Chondrocyte (in vitro differentiated cells): ENCODE measurements at regions not wholly inside any gene's neighbourhood (a gene's known extent, or its start where the extent isn't known, plus 50 kb on each side); places are given as distances from the start of the nearest gene placed in this dataset.

Experiments used
- DNase-seq: peaks from one replicate; pipeline ENCODE4 v3.0.0; 2021; ENCODE audit warnings: mixed read lengths, low spot score
- H3K27ac Mint-ChIP-seq: one replicate; pipeline ENCODE4 v1.8.0; 2021; ENCODE audit warnings: mild to moderate bottlenecking, moderate library complexity, mixed read lengths; ENCODE audit not compliant: unreplicated experiment
- H3K27me3 Mint-ChIP-seq: 2 replicates; pipeline ENCODE4 v1.8.0; 2021; ENCODE audit warnings: low read depth, mixed read lengths
- H3K36me3 Mint-ChIP-seq: 2 replicates; pipeline ENCODE4 v1.8.0; 2021; ENCODE audit warnings: low read depth, mixed read lengths
- H3K4me1 Mint-ChIP-seq: 2 replicates; pipeline ENCODE4 v1.8.0; 2021; ENCODE audit warnings: low read depth, mild to moderate bottlenecking, mixed read lengths
- H3K4me3 Mint-ChIP-seq: one replicate; pipeline ENCODE4 v1.8.0; 2021; ENCODE audit warnings: mild to moderate bottlenecking, moderate library complexity, mixed read lengths; ENCODE audit not compliant: unreplicated experiment
- H3K9me3 Mint-ChIP-seq: 2 replicates; pipeline ENCODE4 v1.8.0; 2021; ENCODE audit warnings: low read depth, mixed read lengths
- CTCF ChIP-seq: fragments of 200-600 bp; sonication (generic); IDR thresholded peaks from 2 replicates; pipeline ENCODE4 v1.5.0; 2021; ENCODE audit warnings: antibody characterized with exemption, mild to moderate bottlenecking, moderate library complexity

DNA sequence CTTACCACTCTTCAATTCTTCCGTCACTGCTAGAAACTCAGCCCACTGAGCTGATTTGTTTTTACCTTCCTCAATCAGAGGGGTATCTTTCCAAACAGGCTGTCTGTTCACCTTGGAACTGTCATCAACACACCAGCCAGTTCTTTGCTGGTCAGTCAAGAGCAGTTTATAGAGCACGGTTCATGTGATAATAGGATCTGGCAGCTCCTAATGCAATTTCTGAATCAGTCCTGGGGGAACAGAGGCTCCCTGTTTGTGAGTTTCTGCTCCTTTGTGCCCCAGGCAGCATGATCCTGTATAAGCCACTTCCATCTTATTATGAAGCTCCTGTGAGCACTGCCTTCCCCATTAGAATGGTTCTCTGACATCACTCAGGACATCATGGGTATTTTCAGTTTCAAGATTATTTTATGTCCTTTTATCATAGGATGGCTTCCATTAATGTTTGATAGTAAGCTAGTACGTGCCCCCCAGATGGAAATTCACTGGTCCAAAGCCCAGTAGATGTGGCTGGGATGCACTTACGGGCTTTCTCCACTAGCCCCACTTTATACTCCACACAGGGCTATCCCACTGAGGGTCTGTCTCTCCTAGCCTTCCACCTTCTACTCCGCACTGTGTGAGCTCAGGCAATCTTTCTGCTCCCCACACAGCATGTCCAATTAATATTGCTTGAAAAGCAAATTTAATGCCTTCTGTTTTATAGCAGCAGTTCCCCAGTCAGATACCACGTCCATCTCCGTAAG, 85.5 kb upstream of the SPIN1 start:
- Mint-ChIP-seq H3K4me1 (peaks cover 3% of the 10 kb centered on the region), H3K36me3 (no peaks in the 10 kb centered on the region), H3K27ac (no peak overlapping the region), H3K9me3 (no peaks in the 10 kb centered on the region), H3K4me3 (no peak overlapping the region), H3K27me3 (peaks cover 16% of the 10 kb centered on the region)
- TF ChIP-seq CTCF, result no peak
- DNase-seq, result no peak

DNA sequence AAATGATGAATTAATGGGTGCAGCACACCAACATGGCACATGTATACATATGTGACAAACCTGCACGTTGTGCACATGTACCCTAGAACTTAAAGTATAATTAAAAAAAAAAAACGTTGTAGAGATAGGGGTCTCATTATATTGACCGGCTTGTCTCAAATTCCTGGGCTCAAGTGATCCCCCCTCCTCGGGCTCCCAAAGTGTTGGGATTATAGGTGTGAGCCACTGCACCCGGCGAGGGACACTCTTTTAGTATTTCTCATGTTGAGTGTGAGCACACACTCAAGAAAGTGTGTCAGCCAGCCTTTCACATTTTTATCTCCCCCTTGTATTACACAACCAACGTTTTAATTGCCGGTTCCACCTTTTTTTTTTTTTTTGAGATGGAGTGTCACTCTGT, 87.7 kb upstream of the SPIN1 start:
- peaks cover 5% of the 10 kb centered on the region for H3K9me3 Mint-ChIP-seq
- H3K36me3 Mint-ChIP-seq, result peaks cover 3% of the 10 kb centered on the region
- H3K27ac Mint-ChIP-seq, result no peak overlapping the region
- no peak for TF ChIP-seq CTCF
- no peak overlapping the region for H3K4me3 Mint-ChIP-seq
- peaks cover 3% of the 10 kb centered on the region for H3K4me1 Mint-ChIP-seq
- DNase-seq, result peak; percentile 24
- peaks cover 18% of the 10 kb centered on the region for H3K27me3 Mint-ChIP-seq

DNA sequence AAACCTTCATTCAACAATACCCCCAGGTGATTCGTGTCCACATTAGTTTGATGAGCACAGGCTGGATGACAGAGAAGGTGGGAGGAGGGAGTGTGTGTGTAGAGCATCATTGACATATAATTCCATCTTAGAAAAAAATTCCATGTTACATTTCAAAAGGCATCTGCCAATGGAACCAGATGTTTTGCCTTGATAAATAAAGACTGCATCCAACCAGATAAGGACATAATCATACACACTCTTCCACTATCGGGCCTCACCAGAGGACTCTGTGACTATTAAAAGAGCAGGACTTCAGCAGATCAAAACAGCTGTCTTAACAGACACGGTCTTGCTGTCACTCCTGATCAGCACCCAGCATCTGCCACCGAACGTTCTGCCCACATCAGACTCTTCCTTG, 96.4 kb upstream of the SPIN1 start:
- peak; percentile 20 for DNase-seq
- H3K27ac Mint-ChIP-seq, result no peak overlapping the region
- no peak overlapping the region for H3K4me3 Mint-ChIP-seq
- H3K9me3 Mint-ChIP-seq, result no peaks in the 10 kb centered on the region
- no peaks in the 10 kb centered on the region for H3K27me3 Mint-ChIP-seq
- no peak for TF ChIP-seq CTCF
- H3K4me1 Mint-ChIP-seq, result no peaks in the 10 kb centered on the region
- no peaks in the 10 kb centered on the region for H3K36me3 Mint-ChIP-seq

GRCh38 chr9:88291056-88291455, 97.2 kb upstream of the SPIN1 start:
- no peak overlapping the region for H3K27ac Mint-ChIP-seq
- no peaks in the 10 kb centered on the region for H3K9me3 Mint-ChIP-seq
- H3K27me3 Mint-ChIP-seq, result no peaks in the 10 kb centered on the region
- H3K4me1 Mint-ChIP-seq, result no peaks in the 10 kb centered on the region
- TF ChIP-seq CTCF, result no peak
- no peak overlapping the region for H3K4me3 Mint-ChIP-seq
- no peak for DNase-seq
- H3K36me3 Mint-ChIP-seq, result no peaks in the 10 kb centered on the region

GRCh38 chr9:88289532-88289931, 98.7 kb upstream of the SPIN1 start:
- no peak for DNase-seq
- peaks cover 5% of the 10 kb centered on the region for H3K36me3 Mint-ChIP-seq
- no peak overlapping the region for H3K4me3 Mint-ChIP-seq
- H3K27ac Mint-ChIP-seq, result no peak overlapping the region
- H3K9me3 Mint-ChIP-seq, result peaks cover 10% of the 10 kb centered on the region
- no peaks in the 10 kb centered on the region for H3K27me3 Mint-ChIP-seq
- no peak for TF ChIP-seq CTCF
- H3K4me1 Mint-ChIP-seq, result no peaks in the 10 kb centered on the region
